ENCODE measurements at regions not wholly inside any gene's neighbourhood (a gene's known extent, or its start where the extent isn't known, plus 50 kb on each side); places are given as distances from the start of the nearest gene placed in this dataset.

DNA sequence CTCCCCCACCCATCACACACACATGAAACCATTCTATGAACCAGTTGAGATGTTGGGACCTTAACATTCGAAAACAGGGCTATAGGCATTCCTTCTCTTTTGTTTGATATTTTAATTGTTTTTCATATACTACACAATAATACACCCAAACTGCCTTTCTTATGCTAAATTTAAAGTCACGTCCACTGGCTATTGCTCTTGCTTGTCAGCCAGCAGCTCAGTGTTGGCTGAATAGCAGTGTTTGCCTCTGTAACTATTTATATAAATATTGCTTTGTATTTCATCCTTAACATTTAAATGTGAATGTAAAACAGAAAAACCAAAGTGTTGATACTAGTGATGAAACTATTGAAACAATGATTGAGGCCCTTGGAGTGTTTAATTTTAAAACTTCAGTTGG, 234.4 kb upstream of the KCNK2 start:
- Histone ChIP-seq H3K79me2 (ENCODE audit: control insufficient read depth, insufficient read depth, low read length) (no peaks in the 10 kb centered on the region), H4K20me1 (ENCODE audit: control insufficient read depth, extremely low read depth, insufficient read depth, low read length) (no peaks in the 10 kb centered on the region), H3K9me3 (ENCODE audit: control insufficient read depth, insufficient read depth, low read depth, low read length) (no peaks in the 10 kb centered on the region), H3K27ac (ENCODE audit: insufficient read depth, low read length) (no peak overlapping the region), H3K9ac (ENCODE audit: insufficient read depth, low read length) (no peak overlapping the region), H3K4me2 (ENCODE audit: extremely low read depth, insufficient read depth, low read length) (no peak overlapping the region), H2AFZ (ENCODE audit: low read length) (no peak overlapping the region), H3K4me1 (ENCODE audit: control insufficient read depth, extremely low read depth, insufficient read depth, low read length) (no peaks in the 10 kb centered on the region), H3K27me3 (ENCODE audit: control insufficient read depth, insufficient read depth, low read length) (no peaks in the 10 kb centered on the region), H3K36me3 (ENCODE audit: control insufficient read depth, insufficient read depth, low read length) (no peaks in the 10 kb centered on the region), H3K4me3 (replicated peaks in 1 of 4; ENCODE audit: control extremely low read depth in 1 of 4, insufficient read depth in 1 of 4, low read depth in 3 of 4, low read length in 4 of 4) (no peak overlapping the region)
- no peak for DNase-seq (ENCODE audit: low read depth in 2 of 2)
- TF ChIP-seq, protein P1, sequence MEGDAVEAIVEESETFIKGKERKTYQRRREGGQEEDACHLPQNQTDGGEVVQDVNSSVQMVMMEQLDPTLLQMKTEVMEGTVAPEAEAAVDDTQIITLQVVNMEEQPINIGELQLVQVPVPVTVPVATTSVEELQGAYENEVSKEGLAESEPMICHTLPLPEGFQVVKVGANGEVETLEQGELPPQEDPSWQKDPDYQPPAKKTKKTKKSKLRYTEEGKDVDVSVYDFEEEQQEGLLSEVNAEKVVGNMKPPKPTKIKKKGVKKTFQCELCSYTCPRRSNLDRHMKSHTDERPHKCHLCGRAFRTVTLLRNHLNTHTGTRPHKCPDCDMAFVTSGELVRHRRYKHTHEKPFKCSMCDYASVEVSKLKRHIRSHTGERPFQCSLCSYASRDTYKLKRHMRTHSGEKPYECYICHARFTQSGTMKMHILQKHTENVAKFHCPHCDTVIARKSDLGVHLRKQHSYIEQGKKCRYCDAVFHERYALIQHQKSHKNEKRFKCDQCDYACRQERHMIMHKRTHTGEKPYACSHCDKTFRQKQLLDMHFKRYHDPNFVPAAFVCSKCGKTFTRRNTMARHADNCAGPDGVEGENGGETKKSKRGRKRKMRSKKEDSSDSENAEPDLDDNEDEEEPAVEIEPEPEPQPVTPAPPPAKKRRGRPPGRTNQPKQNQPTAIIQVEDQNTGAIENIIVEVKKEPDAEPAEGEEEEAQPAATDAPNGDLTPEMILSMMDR (conservative IDR thresholded peaks at IDR 0.05 in 1 of 2, IDR thresholded peaks at IDR 0.05 in 1 of 2; ENCODE audit: low read depth in 1 of 2, low read length in 2 of 2) = no peak
- TF ChIP-seq EZH2 (IDR thresholded peaks at IDR 0.05; ENCODE audit: low read length, missing control alignments) = no peak

DNA sequence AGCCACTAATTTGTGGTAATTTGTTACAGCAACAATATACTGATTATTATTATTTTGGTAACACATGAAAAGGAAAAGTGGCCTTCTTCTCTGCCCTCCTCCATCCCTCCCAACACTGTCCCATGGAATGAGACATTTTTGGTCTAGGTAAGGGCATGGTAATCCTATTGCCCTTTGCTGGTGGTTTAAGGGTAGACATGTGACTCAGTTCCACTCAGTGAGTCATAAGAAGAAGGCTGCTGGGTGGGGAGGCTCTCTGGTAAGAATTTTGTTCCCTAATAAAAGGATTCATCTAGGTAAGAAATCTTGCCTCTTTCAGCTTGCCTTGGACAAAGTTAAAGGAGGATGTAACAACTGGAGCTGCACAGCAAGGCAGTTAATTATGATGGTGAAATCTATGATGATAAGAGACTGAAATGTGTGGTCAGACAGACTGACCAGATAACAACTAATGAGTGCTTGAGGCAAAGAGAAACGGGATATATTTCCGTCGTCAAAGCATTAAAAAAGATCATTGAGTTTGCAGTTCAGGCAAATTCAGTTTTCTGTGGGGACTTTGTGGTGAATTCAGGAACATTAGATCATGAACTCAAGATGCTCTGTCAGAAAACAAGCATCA, 232.0 kb upstream of the KCNK2 start:
- H3K27me3 ChIP-seq (ENCODE audit: control insufficient read depth, insufficient read depth, low read length) = no peaks in the 10 kb centered on the region
- peak in 1 of 2 donors; percentile 61 for DNase-seq (ENCODE audit: low read depth in 2 of 2)
- H3K9ac ChIP-seq (ENCODE audit: insufficient read depth, low read length) = no peak overlapping the region
- H3K4me1 ChIP-seq (ENCODE audit: control insufficient read depth, extremely low read depth, insufficient read depth, low read length) = peaks cover 2% of the 10 kb centered on the region
- no peak overlapping the region for H3K27ac ChIP-seq (ENCODE audit: insufficient read depth, low read length)
- H3K4me3 ChIP-seq (replicated peaks in 1 of 4; ENCODE audit: control extremely low read depth in 1 of 4, insufficient read depth in 1 of 4, low read depth in 3 of 4, low read length in 4 of 4) = no peak overlapping the region
- TF ChIP-seq, protein P1 (conservative IDR thresholded peaks at IDR 0.05 in 1 of 2, IDR thresholded peaks at IDR 0.05 in 1 of 2; ENCODE audit: low read depth in 1 of 2, low read length in 2 of 2) = no peak
- no peak for TF ChIP-seq EZH2 (IDR thresholded peaks at IDR 0.05; ENCODE audit: low read length, missing control alignments)
- H3K36me3 ChIP-seq (ENCODE audit: control insufficient read depth, insufficient read depth, low read length) = no peaks in the 10 kb centered on the region
- no peaks in the 10 kb centered on the region for H4K20me1 ChIP-seq (ENCODE audit: control insufficient read depth, extremely low read depth, insufficient read depth, low read length)
- H3K4me2 ChIP-seq (ENCODE audit: extremely low read depth, insufficient read depth, low read length) = no peak overlapping the region
- no peaks in the 10 kb centered on the region for H3K79me2 ChIP-seq (ENCODE audit: control insufficient read depth, insufficient read depth, low read length)
- H3K9me3 ChIP-seq (ENCODE audit: control insufficient read depth, insufficient read depth, low read depth, low read length) = no peaks in the 10 kb centered on the region
- no peak overlapping the region for H2AFZ ChIP-seq (ENCODE audit: low read length)

DNA sequence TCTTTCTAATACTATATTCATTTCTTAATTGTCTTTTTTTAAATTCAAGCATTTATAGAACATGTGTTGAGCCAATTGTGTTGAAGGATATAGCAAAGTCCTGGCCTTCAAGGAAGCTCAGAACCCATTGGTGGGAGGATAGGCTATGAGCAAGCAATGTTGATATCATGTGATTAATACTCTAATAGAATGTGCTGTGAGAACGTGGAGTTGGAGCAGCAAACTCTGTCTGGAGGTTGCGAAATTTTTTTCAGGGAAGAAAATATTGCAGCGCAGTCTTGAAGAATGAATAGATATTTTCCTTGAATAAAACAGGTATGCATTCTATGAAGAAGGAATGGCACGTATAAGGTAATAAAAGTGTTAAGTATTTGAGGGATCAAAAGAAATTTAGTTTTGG, 229.2 kb upstream of the KCNK2 start:
- Histone ChIP-seq H4K20me1 (ENCODE audit: control insufficient read depth, extremely low read depth, insufficient read depth, low read length) (no peaks in the 10 kb centered on the region), H3K4me2 (ENCODE audit: extremely low read depth, insufficient read depth, low read length) (no peak overlapping the region), H3K27me3 (ENCODE audit: control insufficient read depth, insufficient read depth, low read length) (no peaks in the 10 kb centered on the region), H3K79me2 (ENCODE audit: control insufficient read depth, insufficient read depth, low read length) (no peaks in the 10 kb centered on the region), H2AFZ (ENCODE audit: low read length) (no peak overlapping the region), H3K4me1 (ENCODE audit: control insufficient read depth, extremely low read depth, insufficient read depth, low read length) (peaks cover 2% of the 10 kb centered on the region), H3K27ac (ENCODE audit: insufficient read depth, low read length) (no peak overlapping the region), H3K36me3 (ENCODE audit: control insufficient read depth, insufficient read depth, low read length) (no peaks in the 10 kb centered on the region), H3K9me3 (ENCODE audit: control insufficient read depth, insufficient read depth, low read depth, low read length) (no peaks in the 10 kb centered on the region), H3K4me3 (replicated peaks in 1 of 4; ENCODE audit: control extremely low read depth in 1 of 4, insufficient read depth in 1 of 4, low read depth in 3 of 4, low read length in 4 of 4) (no peak overlapping the region), H3K9ac (ENCODE audit: insufficient read depth, low read length) (no peak overlapping the region)
- DNase-seq (ENCODE audit: low read depth in 2 of 2) = peak in 1 of 2 donors; percentile 31
- no peak for TF ChIP-seq EZH2 (IDR thresholded peaks at IDR 0.05; ENCODE audit: low read length, missing control alignments)
- TF ChIP-seq, protein P1 (conservative IDR thresholded peaks at IDR 0.05 in 1 of 2, IDR thresholded peaks at IDR 0.05 in 1 of 2; ENCODE audit: low read depth in 1 of 2, low read length in 2 of 2) = no peak
